ENCODE measurements at regions not wholly inside any gene's neighbourhood (a gene's known extent, or its start where the extent isn't known, plus 50 kb on each side); places are given as distances from the start of the nearest gene placed in this dataset.
"Not testable (repeated sequence)": the region's sequence is repeated elsewhere in the genome, so short reads cannot be mapped to it uniquely, and the experiment has no call there.

DNA sequence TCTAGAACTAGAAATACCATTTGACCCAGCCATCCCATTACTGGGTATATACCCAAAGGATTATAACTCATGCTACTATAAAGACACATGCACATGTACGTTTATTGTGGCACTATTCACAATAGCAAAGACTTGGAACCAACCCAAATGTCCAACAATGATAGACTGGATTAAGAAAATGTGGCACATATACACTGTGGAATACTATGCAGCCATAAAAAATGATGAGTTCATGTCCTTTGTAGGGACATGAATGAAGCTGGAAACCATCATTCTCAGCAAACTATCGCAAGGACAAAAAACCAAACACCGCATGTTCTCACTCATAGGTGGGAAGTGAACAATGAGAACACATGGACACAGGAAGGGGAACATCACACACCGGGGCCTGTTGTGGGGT is 231.5 kb downstream of the GATA3 start:
- DNase-seq = not testable (repeated sequence)

DNA sequence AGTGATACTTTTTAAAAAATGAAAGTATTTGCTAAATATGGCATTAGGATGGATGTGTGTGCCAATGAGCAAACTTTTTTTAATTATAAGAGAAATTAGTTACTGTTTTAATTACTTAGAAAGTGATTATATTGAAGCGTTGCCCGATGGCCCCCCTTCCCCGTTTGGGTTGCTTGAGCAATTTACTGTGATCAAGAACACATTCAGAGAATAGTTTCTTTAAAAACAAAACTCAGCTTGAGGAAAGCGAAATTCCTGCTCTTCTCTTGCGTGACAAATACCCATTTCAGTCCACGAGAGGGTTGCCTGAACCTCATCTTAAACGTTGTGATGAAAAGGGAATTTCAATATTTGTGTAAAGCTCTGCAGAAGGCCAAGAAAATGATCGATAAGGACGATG is 234.1 kb downstream of the GATA3 start:
- DNase-seq = no peak

DNA sequence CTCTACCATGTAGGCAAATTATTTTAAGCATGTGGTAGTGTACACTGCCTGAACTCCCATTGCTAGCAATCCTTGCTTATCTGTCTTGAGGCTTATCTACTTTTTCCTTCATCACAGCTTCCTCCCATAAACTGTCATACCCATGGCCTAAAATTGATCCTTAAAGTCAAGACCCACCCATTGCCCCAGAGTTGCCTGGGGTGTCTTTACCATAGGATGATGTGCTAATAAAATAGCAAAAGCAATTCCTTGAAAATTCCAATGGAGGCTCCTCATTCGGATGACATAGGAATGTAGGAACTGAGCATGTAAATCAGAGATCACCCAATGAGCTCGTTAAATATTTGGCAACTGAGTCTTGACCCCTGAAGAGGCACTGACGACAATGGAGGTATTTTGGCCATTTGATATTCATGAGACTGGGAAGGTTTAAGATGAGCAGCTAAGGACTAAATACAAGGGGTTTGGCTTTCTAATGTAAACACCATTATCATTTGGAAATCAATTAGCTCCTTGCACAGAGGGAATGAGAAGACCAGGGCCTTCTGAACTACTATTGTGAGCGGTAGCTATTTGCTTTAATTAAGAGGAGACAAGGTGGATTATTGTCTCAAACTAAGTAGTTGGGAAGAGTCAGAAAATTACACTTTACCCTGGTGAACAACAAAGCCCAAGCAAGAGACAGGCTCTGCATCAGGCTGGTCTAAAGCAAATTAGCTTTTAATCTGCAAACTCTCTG is 234.9 kb downstream of the GATA3 start:
- DNase-seq = no peak

DNA sequence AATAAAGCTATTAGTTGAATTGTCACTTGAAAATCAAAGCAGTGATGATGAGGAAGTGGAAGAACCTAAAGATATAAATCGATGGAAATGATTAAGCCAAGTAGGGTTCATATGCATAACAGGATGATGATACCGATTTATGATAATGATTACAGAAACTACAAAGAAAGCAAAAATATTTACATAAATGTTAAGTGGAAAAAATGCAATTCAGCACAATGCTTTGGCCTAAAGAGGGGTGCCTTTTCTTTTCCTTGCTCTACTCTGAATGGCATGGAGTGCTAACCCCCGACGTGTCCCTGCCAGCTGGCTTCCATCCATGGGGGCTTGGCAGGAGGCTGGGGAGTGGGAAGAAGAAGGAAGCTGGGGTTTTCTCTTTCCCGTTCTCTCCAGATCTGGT is 240.3 kb downstream of the GATA3 start:
- no peak for DNase-seq

DNA sequence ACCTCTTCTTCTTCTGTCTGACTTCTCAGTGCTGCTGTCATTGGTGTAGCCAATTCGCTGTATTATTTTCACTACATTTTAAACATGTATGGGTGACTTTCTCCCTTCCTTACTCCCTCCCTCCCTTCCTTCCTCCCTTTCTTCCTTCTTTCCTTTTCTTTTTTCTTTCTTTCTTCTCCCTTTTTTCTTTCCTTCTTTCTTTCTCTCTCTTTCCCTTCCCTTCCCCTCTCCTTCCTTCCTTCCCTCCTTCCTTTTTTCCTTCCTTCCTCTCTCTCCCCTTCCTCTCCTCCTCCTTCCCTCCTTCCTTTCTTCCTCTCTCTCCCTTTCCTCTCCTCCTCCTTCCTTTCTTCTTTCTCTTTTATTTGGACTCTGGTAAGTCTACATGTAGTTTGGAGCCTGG is 240.8 kb downstream of the GATA3 start:
- DNase-seq = no peak

DNA sequence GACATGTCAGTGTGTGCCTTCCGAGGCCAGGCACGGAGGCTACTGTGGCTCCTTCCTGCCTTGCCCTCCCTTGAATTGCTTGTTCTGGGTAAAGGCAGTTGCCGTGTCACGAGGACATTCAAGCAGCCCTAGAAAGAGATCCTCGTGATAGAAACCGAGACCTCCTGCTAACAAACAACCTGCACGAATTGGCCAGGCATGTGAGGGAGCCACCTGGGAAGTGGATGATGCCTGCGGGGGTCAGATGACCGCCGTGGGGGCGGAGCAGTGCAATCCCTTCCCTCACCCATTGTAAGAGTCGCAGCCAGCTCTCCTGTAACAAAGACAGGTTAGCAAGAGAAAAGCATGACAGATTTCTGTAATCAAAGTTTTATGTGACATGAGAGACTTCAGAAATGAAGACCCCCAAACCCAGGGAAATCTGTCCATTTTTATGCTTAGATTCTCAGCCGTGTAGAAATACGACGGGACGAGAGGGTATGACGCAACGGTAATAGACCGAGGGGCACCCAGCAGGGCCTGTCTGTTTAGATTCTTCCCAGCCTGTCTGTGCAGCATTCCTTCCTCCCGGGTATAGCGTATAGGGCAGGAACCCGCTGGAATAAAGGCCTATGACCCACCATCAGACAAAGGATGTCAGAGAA is 241.7 kb downstream of the GATA3 start:
- no peak for DNase-seq

DNA sequence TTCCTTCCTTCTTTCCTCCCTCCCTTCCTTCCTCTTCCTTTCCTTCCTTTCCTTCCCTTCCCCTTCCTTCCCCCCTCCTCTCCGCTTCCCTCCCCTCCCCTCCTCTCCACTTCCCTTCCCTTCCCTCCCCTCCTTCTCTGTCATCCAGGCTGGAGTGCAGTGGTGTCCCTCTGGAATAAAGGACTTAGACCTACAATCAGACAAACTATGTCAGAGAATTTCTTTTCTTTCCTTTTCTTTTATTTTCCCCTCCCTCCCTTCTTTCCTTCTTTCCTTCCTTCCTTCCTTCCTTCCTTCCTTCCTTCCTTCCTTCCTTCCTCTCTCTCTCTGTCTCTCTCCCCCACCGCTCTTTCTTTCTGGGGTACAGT is 242.2 kb downstream of the GATA3 start:
- no peak for DNase-seq

DNA sequence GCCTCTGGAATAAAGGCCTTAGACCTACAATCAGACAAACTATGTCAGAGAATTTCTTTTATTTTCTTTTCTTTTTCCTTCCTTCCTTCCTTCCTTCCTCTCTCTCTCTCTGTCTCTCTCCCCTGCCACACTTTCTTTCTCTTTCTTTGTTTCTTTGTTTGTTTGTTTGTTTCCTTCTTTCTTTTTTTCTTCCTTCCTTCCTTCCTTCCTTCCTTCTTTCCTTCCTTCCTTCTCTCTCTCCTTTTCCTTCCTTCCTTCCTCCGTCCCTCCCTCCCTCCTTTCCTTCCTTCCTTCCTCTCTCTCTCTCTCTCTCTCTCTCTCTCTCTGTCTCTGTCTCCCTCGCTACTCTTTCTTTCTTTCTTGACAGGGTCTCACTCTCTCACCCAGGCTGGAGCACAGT is 242.6 kb downstream of the GATA3 start:
- no peak for DNase-seq

DNA sequence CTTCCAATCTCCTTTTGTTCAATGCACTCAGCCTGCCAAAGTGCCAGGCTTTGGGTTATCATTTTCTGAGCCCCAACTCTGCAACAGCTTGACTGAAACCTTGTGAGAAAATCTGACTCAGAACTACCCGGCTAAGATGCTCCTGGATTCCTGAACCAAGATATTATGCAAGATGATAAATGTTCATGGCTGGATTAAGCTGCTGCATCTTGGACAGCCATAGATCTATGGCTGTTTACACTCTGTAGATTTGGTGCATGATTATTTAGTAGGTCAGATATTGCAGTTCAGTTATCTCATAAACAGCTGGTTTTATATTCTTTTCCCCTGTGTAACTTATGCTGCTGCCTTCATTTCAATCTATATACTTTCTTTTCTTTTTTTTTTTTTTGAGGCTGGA is 243.5 kb downstream of the GATA3 start:
- no peak for DNase-seq

DNA sequence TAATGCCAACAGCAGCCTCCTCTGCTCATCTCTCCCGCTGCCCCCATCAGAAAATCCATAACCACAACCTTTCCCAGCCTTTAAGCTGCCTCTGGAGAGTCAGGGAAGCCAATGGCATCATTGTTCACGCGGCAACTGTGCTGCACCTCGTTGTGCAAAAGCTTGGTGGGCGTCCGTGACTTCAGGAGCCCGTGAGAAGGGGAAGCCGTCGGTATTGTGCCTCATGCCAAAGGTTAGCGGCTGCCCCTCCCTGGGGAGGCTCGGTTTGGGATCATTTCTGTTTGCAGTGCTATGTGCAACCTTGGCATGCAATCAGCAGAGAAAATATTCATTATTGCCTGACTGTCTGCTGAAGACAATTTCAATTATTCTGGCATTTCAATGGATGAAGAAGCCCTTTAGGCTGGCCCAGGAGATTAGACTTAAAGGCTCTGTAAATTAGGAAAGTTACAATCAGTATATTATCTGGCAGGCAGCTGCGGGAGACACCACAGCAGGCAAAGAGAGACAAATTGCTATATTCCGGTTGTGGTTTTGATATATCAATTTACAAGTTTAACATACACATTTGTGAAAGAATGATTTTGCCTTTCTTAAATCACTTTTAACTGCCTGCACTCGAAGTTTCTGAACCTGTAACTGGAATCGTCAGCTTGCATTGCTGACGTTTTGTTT is 244.5 kb downstream of the GATA3 start:
- DNase-seq = no peak

DNA sequence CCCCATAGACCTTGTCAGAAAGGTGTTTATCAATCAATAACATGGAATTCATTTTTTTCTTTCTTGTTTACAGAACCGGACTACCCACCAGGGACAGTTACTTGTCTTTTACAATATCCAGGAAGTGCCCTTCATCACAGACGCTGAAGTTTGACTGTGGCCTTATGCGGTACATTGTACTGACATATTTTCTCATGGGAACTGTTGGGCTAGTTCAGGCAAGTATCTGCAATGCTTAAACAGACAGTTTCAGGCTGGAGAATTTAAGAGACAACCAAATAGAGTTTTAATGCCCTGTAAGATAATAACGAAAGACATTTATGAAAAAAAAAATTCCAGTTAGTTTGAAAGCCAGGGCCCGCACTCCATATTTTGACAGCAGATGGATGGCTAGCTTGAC is 246.4 kb downstream of the GATA3 start:
- DNase-seq = no peak

DNA sequence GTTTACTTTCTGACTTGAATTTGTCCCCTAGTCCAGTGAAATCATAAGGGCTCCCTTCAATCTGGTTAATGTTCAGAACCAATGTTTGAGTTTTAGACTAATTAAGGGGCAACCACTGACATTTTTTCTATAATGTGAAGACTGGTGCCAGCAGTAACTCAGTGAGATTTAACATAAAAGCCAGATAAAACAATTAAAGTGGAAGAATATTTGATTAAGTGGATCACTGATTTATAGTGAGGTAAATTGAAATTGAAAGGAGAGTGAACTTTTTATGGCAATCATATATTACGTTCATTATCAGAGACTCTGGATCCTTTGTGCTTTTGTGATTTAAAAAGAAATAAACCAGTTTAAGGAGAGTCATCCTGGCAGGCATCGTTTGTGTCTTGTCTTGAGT is 246.8 kb downstream of the GATA3 start:
- DNase-seq = no peak

DNA sequence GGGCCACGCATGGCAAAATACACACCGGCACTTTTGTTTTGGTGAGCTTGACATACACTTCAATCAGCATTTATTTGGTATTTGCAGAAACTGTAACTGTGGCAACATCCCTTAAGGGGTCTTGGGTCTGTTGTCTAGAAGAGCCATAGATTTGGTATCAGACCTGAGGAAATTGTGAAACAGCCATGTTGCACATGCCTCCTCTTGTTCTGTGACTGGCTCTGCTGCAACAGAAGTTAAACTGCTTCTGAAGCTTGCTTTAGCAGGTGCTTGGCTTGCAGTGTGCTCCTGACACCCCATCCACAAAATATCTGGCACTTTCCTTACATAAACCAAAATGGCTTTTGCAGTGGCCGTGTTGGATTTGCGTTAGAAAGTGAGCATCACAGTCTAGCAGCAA is 247.3 kb downstream of the GATA3 start:
- no peak for DNase-seq

DNA sequence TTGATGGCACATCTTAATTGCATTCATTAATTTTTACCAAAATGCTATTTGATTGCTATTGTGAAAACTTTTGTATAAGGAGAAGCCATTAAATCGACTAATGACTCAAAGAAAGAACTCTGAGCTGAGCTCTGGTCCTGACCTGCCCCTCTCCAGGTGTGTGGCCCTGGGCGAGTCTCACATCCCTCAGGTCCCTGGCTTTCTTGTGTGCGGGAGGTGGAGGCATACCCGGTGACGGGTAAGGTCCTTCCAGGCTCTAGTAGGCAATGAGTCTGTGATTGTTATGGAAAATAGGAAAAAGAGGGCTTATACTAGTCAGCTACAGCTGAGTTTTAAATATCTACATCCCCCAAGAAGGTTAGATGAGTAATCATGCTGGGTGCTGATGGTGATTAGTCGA is 248.1 kb downstream of the GATA3 start:
- DNase-seq = no peak

DNA sequence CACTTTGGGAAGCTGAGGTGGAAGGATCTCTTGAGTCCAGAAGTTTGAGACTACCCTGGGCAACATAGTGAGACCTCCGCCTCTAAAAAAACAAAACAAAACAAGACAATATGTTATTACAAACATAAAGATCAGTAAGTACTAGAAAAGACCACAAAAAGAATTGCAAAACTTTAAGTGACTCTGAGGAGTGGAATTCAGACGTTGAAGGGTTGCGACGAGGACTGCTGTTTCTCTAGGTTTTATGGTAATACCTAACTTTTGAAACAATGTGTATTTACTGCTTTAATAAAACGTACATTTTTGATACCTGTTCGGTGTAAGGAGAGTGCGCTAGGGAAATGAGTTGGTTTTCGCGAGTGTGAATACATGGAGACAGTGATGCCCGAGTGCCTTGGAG is 250.4 kb downstream of the GATA3 start:
- no peak for DNase-seq

DNA sequence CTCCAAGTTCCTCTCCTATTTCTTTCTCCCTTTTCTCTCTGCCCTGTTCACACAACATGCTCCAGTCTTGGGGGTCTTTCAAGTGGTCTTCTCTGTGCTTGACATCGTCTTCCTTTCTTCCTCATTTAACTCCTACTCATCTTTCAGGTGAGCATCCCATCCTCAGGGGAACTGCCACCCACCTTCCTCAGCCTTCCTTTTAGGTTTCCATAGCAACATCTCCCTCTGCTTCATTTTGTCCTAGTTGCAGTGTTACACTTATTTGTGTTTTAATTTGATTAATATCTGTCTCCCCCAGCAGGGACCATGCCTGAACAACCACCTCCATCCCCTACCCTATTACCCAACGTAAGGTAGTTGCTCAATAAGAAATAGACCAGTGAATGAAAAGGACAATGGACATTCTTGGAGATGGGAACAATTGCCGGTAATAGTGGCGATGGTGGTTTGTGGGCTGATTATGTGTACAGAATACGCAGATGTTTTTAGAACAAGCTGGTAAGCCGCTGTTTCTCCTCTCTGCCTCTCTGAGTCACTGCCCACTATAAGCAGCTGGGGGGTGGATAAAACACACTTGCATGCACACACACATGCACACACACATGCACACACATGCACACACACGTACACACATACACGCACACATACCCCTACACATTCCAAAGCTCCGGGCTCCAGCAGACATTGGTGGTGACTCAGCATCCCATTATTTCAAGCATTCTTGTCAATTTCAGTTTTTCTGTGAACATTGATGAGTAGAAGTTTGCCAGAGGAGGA is 251.6 kb downstream of the GATA3 start:
- no peak for DNase-seq

DNA sequence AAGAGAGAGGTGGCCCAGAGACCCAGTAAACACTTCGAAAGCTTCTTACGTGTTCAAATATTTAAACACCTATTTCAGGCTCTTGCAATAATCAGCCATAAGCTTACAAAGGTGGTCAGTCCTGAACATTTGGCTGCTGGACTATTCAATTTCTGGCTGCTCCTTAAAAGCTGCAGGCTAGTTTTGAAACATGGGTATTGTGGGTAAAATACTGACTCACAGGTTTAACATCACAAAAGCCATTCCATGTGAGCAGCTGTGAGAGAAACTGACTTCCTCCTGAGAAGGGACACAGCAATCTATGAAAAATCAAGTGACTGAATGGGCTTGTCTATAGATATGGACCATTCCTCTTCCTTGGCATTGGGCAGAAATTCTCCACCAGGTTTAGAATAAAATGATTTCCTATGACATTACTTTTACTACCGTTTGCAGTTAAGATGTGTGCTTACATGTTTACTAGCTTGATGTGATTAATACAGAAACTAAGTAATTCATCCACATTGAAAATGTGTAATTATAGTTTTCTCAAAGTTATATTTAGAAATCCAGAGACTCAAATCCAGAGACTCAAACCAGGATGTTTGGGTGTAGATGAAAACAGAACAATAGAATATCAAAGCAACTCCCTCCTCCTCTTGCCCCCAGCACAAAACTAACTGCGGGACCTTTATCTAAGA is 252.3 kb downstream of the GATA3 start:
- DNase-seq = no peak

DNA sequence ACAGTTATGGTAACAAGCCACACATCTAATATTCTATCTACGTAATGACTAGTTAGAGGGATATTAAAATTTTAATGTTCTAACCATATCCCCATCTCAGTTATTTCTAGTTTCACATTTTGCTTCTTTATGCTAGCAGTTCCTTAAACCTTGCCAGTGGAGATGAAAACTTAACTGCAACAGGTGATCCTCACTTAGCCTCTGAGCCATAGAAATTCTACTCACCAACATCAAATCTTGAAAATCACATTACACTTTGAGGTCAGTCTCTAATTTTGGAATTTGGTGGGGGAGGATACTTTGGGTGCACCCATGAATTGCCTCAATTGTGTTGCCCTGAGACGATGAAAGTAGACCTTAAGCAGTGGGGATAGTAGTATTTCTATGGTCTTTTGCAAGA is 256.4 kb downstream of the GATA3 start:
- DNase-seq = no peak

DNA sequence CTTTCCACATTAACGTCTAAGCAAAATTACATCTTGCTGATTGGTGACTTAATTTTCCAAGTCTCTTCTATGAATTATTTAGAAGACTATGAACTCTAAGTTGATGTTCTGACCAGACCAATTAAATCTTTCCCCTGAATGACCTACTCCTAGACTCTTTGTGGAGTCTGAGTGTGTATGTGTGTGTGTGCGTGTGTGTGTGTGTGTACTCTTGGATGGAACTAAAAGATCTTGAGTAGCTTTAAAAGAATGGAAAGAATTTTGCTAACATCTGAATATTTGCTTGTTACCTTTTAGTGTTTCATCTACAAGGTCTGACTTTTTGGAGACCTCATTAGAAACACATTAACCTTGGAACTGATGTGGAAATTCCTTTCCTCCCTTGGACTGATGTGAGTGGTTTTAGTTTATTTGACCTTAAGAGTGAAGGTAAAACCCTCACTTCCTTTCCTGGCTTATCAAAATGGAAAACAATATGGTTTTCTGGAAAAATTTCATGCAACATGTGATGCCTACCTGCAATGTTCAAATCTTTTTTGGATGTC is 257.1 kb downstream of the GATA3 start:
- no peak for DNase-seq

DNA sequence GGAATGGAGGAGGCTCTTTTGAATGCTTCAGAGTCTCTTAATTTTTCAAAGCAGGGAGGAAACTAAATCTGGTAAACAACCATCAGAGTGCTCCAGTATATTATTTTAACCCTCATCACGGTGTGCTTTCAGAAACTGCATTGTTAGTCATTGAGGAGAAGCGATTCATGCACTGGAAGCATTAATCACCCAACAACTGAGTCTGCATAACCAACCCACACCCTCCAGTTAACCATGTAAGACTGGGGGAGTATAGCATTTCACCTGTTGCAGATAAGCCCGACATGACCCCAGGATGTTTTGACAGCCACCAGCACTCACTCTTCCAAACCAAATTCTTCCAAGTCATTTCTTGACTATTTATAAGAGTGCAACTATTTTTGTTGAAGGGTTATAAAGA is 257.6 kb downstream of the GATA3 start:
- no peak for DNase-seq

DNA sequence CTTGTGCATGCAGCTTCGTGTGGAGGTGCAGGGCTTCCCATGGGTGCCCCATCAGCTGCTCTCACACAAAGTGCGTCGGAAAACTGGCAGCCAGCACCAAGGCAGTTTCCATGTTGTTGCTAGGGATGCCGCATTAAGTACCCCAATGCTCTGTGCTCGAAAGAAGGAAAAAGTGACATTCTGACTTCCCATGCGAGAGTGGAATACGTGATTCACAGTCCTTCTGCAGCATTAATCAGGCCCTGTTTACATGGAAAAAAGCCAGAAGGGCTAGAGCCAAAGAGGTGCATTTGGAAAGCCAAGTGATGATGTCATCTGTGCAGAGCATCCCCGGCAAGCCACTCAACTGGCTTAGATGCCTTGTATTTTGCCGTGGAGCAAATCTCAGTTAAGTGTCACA is 258.3 kb downstream of the GATA3 start:
- DNase-seq = no peak

DNA sequence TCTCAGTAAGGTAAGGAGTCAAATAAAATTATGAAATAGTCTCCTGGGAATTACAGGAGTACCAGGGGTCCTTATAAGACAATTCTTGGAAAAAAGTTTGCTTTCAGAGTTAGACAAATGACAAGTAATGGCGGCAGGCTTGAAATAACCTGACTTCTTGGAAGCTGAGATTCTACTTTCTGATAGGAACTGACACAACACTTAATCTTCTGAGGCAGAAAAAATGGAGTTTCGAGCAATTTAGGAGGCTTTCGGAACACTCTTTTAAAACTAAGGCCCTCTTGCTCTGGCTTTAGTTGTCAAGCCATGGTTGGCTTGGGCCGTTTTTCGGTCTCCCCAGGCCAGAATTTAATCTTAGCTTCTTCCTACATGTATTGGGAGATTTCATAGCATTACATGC is 260.0 kb downstream of the GATA3 start:
- DNase-seq = no peak

DNA sequence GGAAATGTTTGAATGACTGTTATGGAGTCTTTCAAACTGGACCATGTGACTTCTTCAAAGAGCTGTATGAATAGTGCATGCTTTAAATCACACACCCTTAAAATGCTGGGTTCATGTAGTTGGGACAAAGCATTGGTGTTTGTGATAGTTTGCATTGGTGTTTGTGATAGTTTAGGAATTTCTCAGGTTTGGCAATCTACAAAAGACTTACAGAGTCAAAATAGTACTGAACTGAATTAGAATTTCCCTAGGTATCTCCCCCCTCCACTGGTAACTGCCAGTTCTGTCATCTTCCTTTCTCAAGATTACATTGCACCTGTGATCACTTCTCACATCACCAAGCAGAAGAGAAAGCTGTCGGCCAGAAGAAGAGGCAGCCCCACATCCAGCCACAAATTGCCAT is 261.1 kb downstream of the GATA3 start:
- no peak for DNase-seq

All from CD4-positive, alpha-beta T cell treated with Interleukin-15 for 1 hour (primary cell).